ENCODE measurements at regions not wholly inside any gene's neighbourhood (a gene's known extent, or its start where the extent isn't known, plus 50 kb on each side); places are given as distances from the start of the nearest gene placed in this dataset.

- DNase-seq (no peak), ATAC-seq (no peak)
- no peak overlapping the region for H3K4me3 ChIP-seq
- no peaks in the 10 kb centered on the region for H3K4me1 ChIP-seq
- no peak overlapping the region for H3K27ac ChIP-seq
- H3K36me3 ChIP-seq, result no peaks in the 10 kb centered on the region
- no peaks in the 10 kb centered on the region for H3K9me3 ChIP-seq
- H3K27me3 ChIP-seq, result no peaks in the 10 kb centered on the region
- TF ChIP-seq POLR2A (IDR thresholded peaks at IDR 0.05) (no peak), CTCF (IDR thresholded peaks at IDR 0.05 in 4 of 5, conservative IDR thresholded peaks at IDR 0.05 in 1 of 5) (no peak)
- intact Hi-C loops (cut with DNase I; ENCODE audit: low total_unique reads) (no loop called here), in situ Hi-C loops (cut with MboI; ENCODE audit: low sequenced_read_pairs in 4 of 4) (no loop called here)
Observed at GRCh38 chr15:96997538-96997937, 667.0 kb downstream of the NR2F2 start.

GRCh38 chr15:97009031-97009431 is 678.5 kb downstream of the NR2F2 start:
- Histone ChIP-seq H3K36me3 (no peaks in the 10 kb centered on the region), H3K4me1 (no peaks in the 10 kb centered on the region), H3K27me3 (no peaks in the 10 kb centered on the region), H3K27ac (no peak overlapping the region), H3K9me3 (no peaks in the 10 kb centered on the region), H3K4me3 (no peak overlapping the region)
- TF ChIP-seq POLR2A (IDR thresholded peaks at IDR 0.05) (no peak), CTCF (IDR thresholded peaks at IDR 0.05 in 4 of 5, conservative IDR thresholded peaks at IDR 0.05 in 1 of 5) (no peak)
- ATAC-seq (no peak), DNase-seq (no peak)
- in situ Hi-C loops (cut with MboI; ENCODE audit: low sequenced_read_pairs in 4 of 4) (no loop called here), intact Hi-C loops (cut with DNase I; ENCODE audit: low total_unique reads) (no loop called here)

- Histone ChIP-seq H3K27me3 (no peaks in the 10 kb centered on the region), H3K4me1 (no peaks in the 10 kb centered on the region), H3K36me3 (no peaks in the 10 kb centered on the region), H3K4me3 (no peak overlapping the region), H3K9me3 (peaks cover 0 to 2% (median 0%) of the 10 kb centered on the region in 3 donors), H3K27ac (no peak overlapping the region)
- no peak for ATAC-seq
- intact Hi-C loops (cut with DNase I; ENCODE audit: low total_unique reads), result no loop called here
- TF ChIP-seq POLR2A (IDR thresholded peaks at IDR 0.05), result no peak
- no peak for TF ChIP-seq CTCF (IDR thresholded peaks at IDR 0.05 in 4 of 5, conservative IDR thresholded peaks at IDR 0.05 in 1 of 5)
- in situ Hi-C loops (cut with MboI; ENCODE audit: low sequenced_read_pairs in 4 of 4), result no loop called here
- no peak for DNase-seq
Observed at GRCh38 chr15:97012986-97013385, 682.5 kb downstream of the NR2F2 start.

GRCh38 chr15:97013491-97013890 is 683.0 kb downstream of the NR2F2 start:
- no peaks in the 10 kb centered on the region for H3K4me1 ChIP-seq
- TF ChIP-seq CTCF (IDR thresholded peaks at IDR 0.05 in 4 of 5, conservative IDR thresholded peaks at IDR 0.05 in 1 of 5), result no peak
- no peak for TF ChIP-seq POLR2A (IDR thresholded peaks at IDR 0.05)
- H3K9me3 ChIP-seq, result peaks cover 0 to 2% (median 0%) of the 10 kb centered on the region in 3 donors
- no peak for ATAC-seq
- intact Hi-C loops (cut with DNase I; ENCODE audit: low total_unique reads), result no loop called here
- no peak overlapping the region for H3K4me3 ChIP-seq
- in situ Hi-C loops (cut with MboI; ENCODE audit: low sequenced_read_pairs in 4 of 4), result no loop called here
- no peaks in the 10 kb centered on the region for H3K27me3 ChIP-seq
- DNase-seq, result no peak
- no peaks in the 10 kb centered on the region for H3K36me3 ChIP-seq
- no peak overlapping the region for H3K27ac ChIP-seq

GRCh38 chr15:97014001-97014400 is 683.5 kb downstream of the NR2F2 start:
- intact Hi-C loops (cut with DNase I; ENCODE audit: low total_unique reads) (no loop called here), in situ Hi-C loops (cut with MboI; ENCODE audit: low sequenced_read_pairs in 4 of 4) (no loop called here)
- Histone ChIP-seq H3K9me3 (peaks cover 0 to 2% (median 0%) of the 10 kb centered on the region in 3 donors), H3K27me3 (no peaks in the 10 kb centered on the region), H3K4me3 (no peak overlapping the region), H3K27ac (no peak overlapping the region), H3K36me3 (no peaks in the 10 kb centered on the region), H3K4me1 (no peaks in the 10 kb centered on the region)
- DNase-seq (no peak), ATAC-seq (no peak)
- TF ChIP-seq CTCF (IDR thresholded peaks at IDR 0.05 in 4 of 5, conservative IDR thresholded peaks at IDR 0.05 in 1 of 5), result no peak
- no peak for TF ChIP-seq POLR2A (IDR thresholded peaks at IDR 0.05)

Data from gastrocnemius medialis (tissue), 4 donors.